Left ventricle myocardium inferior (tissue), 1 donor: ENCODE measurements at regions not wholly inside any gene's neighbourhood (a gene's known extent, or its start where the extent isn't known, plus 50 kb on each side); places are given as distances from the start of the nearest gene placed in this dataset.

Experiments used
- DNase-seq: peaks from one replicate; pipeline ENCODE4 v3.0.0-alpha.2; 2020
- H3K27ac ChIP-seq: fragments of 200-600 bp; replicated peaks from 2 replicates; pipeline ENCODE4 v1.8.0; 2021
- H3K27me3 ChIP-seq: fragments of 200-600 bp; 2 replicates; pipeline ENCODE4 v1.8.0; 2021; ENCODE audit warnings: low read depth
- H3K36me3 ChIP-seq: fragments of 200-600 bp; 2 replicates; pipeline ENCODE4 v1.8.0; 2021
- H3K4me1 ChIP-seq: fragments of 200-600 bp; 2 replicates; pipeline ENCODE4 v1.8.0; 2021
- H3K4me3 ChIP-seq: fragments of 200-600 bp; 2 replicates; pipeline ENCODE4 v1.8.0; 2021; ENCODE audit warnings: mild to moderate bottlenecking, moderate library complexity
- H3K9me3 ChIP-seq: fragments of 200-600 bp; replicated peaks from 2 replicates; pipeline ENCODE4 v1.8.0; 2021
- CTCF ChIP-seq: fragments of 200-600 bp; IDR thresholded peaks from 2 replicates; pipeline ENCODE4 v1.8.0; 2021; ENCODE audit warnings: antibody characterized with exemption, mild to moderate bottlenecking, borderline replicate concordance
- intact Hi-C: fragments of 100-400 bp; cut with micrococcal nuclease; formaldehyde crosslinking; loops from one replicate; pipeline ENCODE4 v1.11.0; 2022
- donor health status: DM: no; HTN: yes; CAD: no; lungs with severe emphysema.

GRCh38 chr2:217282531-217282930 lies 422.7 kb upstream of the TNP1 start:
- Histone ChIP-seq H3K4me3 (no peak overlapping the region), H3K9me3 (no peaks in the 10 kb centered on the region), H3K36me3 (no peaks in the 10 kb centered on the region), H3K27ac (no peak overlapping the region), H3K27me3 (no peaks in the 10 kb centered on the region), H3K4me1 (peaks cover 36% of the 10 kb centered on the region)
- no peak for TF ChIP-seq CTCF
- DNase-seq = no peak
- intact Hi-C loops = no loop called here

DNA sequence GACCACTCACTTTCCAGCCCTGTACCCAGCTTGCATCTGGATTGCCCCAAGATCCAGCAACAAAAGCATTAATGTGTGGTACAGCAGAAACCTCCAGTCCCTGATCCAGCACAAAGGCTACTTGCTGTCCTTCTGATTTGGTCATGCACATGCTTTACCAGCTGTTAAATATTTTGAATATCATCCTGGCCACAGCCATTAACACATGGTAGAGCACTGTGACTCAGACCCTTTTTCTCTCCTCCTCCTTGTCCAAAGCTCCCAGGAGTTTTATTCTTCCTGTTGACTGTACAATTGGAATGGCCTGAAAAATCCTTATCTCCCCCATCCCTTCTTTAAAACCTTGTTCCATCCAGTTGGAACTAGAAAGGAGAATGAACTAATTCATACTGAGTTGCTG lies 419.7 kb upstream of the TNP1 start:
- peak overlapping the region; percentile 57 for H3K27ac ChIP-seq
- TF ChIP-seq CTCF = no peak
- intact Hi-C loops = no loop called here
- H3K4me3 ChIP-seq = no peak overlapping the region
- H3K27me3 ChIP-seq = no peaks in the 10 kb centered on the region
- no peaks in the 10 kb centered on the region for H3K36me3 ChIP-seq
- H3K9me3 ChIP-seq = no peaks in the 10 kb centered on the region
- DNase-seq = no peak
- peaks cover 45% of the 10 kb centered on the region for H3K4me1 ChIP-seq

GRCh38 chr2:217279140-217279539 lies 419.3 kb upstream of the TNP1 start:
- no peaks in the 10 kb centered on the region for H3K27me3 ChIP-seq
- H3K4me3 ChIP-seq = no peak overlapping the region
- H3K36me3 ChIP-seq = no peaks in the 10 kb centered on the region
- DNase-seq = no peak
- no peaks in the 10 kb centered on the region for H3K9me3 ChIP-seq
- TF ChIP-seq CTCF = no peak
- peak overlapping the region; percentile 49 for H3K27ac ChIP-seq
- peaks cover 50% of the 10 kb centered on the region for H3K4me1 ChIP-seq
- intact Hi-C loops = no loop called here

DNA sequence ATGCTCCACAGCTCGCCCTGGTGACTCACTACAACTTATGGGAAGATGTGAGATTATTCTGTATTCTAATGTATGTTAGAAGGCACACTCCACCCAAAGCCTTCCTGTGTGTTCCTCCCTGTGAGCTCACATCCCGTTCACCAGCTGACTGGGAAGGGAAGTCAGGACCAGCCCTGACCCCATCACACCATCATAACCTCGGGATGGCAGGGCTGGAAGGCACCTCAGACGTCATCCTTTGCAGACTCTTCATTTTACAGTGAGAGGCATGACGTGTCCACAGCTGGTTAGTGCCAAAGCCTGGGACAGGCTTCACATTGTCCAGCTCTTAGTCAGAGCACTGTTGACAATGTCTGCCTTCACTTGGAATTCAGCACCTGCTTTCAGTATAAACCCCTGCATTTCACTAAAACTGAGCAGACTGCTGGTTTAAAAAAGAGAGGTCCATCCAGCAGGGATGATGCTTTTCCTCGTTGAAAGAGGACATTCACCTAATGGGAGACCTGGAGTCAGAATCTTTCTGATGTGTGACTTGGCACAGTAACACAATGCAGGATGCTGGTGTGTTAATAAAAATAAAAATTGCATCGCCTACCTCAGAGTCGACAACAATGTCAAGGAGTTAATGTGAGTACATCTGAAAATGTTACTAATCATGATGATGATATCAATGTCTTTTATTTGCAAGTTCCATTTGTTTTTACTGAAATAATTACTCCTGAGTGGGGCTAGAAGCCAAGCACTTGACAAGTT lies 418.0 kb upstream of the TNP1 start:
- H3K27ac ChIP-seq = peak overlapping the region; percentile 16
- H3K4me1 ChIP-seq = peaks cover 62% of the 10 kb centered on the region
- H3K9me3 ChIP-seq = no peaks in the 10 kb centered on the region
- no peaks in the 10 kb centered on the region for H3K27me3 ChIP-seq
- intact Hi-C loops = no loop called here
- no peak for TF ChIP-seq CTCF
- no peak overlapping the region for H3K4me3 ChIP-seq
- DNase-seq = no peak
- H3K36me3 ChIP-seq = no peaks in the 10 kb centered on the region

GRCh38 chr2:217276433-217276832 lies 416.6 kb upstream of the TNP1 start:
- H3K9me3 ChIP-seq = no peaks in the 10 kb centered on the region
- H3K36me3 ChIP-seq = no peaks in the 10 kb centered on the region
- intact Hi-C loops = no loop called here
- no peak for DNase-seq
- H3K4me3 ChIP-seq = no peak overlapping the region
- H3K27me3 ChIP-seq = no peaks in the 10 kb centered on the region
- H3K4me1 ChIP-seq = peaks cover 76% of the 10 kb centered on the region
- TF ChIP-seq CTCF = no peak
- H3K27ac ChIP-seq = no peak overlapping the region
